Lung (tissue), 11 donors: ENCODE measurements at regions not wholly inside any gene's neighbourhood (a gene's known extent, or its start where the extent isn't known, plus 50 kb on each side); places are given as distances from the start of the nearest gene placed in this dataset.

Experiments used
- ATAC-seq: fragments of 200-7000 bp; cut with Tn5 transposase; one replicate; pipeline ENCODE4 v1.9.1; 2020; ENCODE audit warnings: moderate number of reproducible peaks; ENCODE audit not compliant: insufficient read depth, low FRiP score
- DNase-seq, 3 donors: peaks; one replicate each; pipeline ENCODE4 v3.0.0-alpha.2; 2013 to 2017
- H3K27ac ChIP-seq, 2 donors: one replicate each; pipeline ENCODE4 v1.5.1; 2013; ENCODE audit warnings: mild to moderate bottlenecking in 2 of 2, moderate library complexity in 2 of 2, control low read depth in 1 of 2, inconsistent platforms in 1 of 2, low read depth in 1 of 2, low read length in 1 of 2
- H3K27me3 ChIP-seq, 3 donors: one replicate each; pipeline ENCODE4 v1.5.1; 2013; ENCODE audit warnings: low read length in 2 of 3; ENCODE audit not compliant: control insufficient read depth in 3 of 3, insufficient read depth in 3 of 3
- H3K36me3 ChIP-seq, 4 donors: one replicate each; pipeline ENCODE4 v1.5.1; 2013; ENCODE audit warnings: low read length in 4 of 4, mild to moderate bottlenecking in 1 of 4, moderate library complexity in 1 of 4; ENCODE audit not compliant: control insufficient read depth in 4 of 4, insufficient read depth in 4 of 4
- H3K4me1 ChIP-seq, 5 donors: one replicate each; pipeline ENCODE4 v1.5.1; 2013; ENCODE audit warnings: low read length in 5 of 5, mild to moderate bottlenecking in 2 of 5, moderate library complexity in 1 of 5; ENCODE audit not compliant: control insufficient read depth in 5 of 5, insufficient read depth in 5 of 5
- H3K4me3 ChIP-seq: one replicate; pipeline ENCODE4 v1.5.1; 2013; ENCODE audit warnings: mild to moderate bottlenecking, control low read depth, moderate library complexity
- H3K9ac ChIP-seq, 2 donors: one replicate each; pipeline ENCODE4 v1.5.1; 2013; ENCODE audit warnings: low read length in 2 of 2, control low read depth in 1 of 2; ENCODE audit not compliant: insufficient read depth in 1 of 2
- H3K9me3 ChIP-seq, 4 donors: one replicate each; pipeline ENCODE4 v1.5.1; 2013; ENCODE audit warnings: low read length in 3 of 4, mild to moderate bottlenecking in 1 of 4, moderate library complexity in 1 of 4; ENCODE audit not compliant: control insufficient read depth in 4 of 4, insufficient read depth in 3 of 4
- WGBS, 2 donors: extraction: QIAGEN DNeasy Blood & Tissue Kit; methylation state at CpG; one replicate each; pipeline ENCODE4 v1.1.7; 2013; 5-methylcytosine and 5-hydroxymethylcytosine counted together
- TF ChIP-seq, protein P1 (sequence below): IDR thresholded peaks from 2 replicates; pipeline ENCODE4 v1.5.1; 2012; ENCODE audit warnings: mild to moderate bottlenecking; ENCODE audit errors: control extremely low read depth, extremely low read depth
- donor health status: control.
- donor health status: control.
- donor health status: Bipolar disorder and iron deficiency.
- donor health status: healthy.
- donor health status: DM: yes; HTN: yes; CAD: no.

- Histone ChIP-seq H3K27ac (no peak overlapping the region), H3K9me3 (no peaks in the 10 kb centered on the region), H3K4me3 (no peak overlapping the region), H3K27me3 (no peaks in the 10 kb centered on the region), H3K9ac (no peak overlapping the region), H3K36me3 (no peaks in the 10 kb centered on the region), H3K4me1 (no peaks in the 10 kb centered on the region)
- no peak for DNase-seq
- TF ChIP-seq, protein P1, sequence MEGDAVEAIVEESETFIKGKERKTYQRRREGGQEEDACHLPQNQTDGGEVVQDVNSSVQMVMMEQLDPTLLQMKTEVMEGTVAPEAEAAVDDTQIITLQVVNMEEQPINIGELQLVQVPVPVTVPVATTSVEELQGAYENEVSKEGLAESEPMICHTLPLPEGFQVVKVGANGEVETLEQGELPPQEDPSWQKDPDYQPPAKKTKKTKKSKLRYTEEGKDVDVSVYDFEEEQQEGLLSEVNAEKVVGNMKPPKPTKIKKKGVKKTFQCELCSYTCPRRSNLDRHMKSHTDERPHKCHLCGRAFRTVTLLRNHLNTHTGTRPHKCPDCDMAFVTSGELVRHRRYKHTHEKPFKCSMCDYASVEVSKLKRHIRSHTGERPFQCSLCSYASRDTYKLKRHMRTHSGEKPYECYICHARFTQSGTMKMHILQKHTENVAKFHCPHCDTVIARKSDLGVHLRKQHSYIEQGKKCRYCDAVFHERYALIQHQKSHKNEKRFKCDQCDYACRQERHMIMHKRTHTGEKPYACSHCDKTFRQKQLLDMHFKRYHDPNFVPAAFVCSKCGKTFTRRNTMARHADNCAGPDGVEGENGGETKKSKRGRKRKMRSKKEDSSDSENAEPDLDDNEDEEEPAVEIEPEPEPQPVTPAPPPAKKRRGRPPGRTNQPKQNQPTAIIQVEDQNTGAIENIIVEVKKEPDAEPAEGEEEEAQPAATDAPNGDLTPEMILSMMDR, result no peak
- no peak for ATAC-seq
- 80 to 94% methylated on average over 5 of the region's 5 CpGs for WGBS, 2 donors
Measured at GRCh38 chr13:58935689-58936088, 1228.0 kb downstream of the DIAPH3 start.

GRCh38 chr13:58946274-58946673 lies 1217.5 kb downstream of the DIAPH3 start:
- TF ChIP-seq, protein P1, result no peak
- no peak overlapping the region for H3K4me3 ChIP-seq
- no peak overlapping the region for H3K9ac ChIP-seq
- peaks cover 0 to 9% (median 5%) of the 10 kb centered on the region in 4 donors for H3K9me3 ChIP-seq
- H3K4me1 ChIP-seq, result no peaks in the 10 kb centered on the region
- DNase-seq, result no peak
- no peak for ATAC-seq
- no peak overlapping the region for H3K27ac ChIP-seq
- 86 to 95% methylated on average over 1 of the region's 1 CpG for WGBS, 2 donors
- no peaks in the 10 kb centered on the region for H3K36me3 ChIP-seq
- H3K27me3 ChIP-seq, result no peaks in the 10 kb centered on the region

- H3K36me3 ChIP-seq, result no peaks in the 10 kb centered on the region
- H3K27me3 ChIP-seq, result no peaks in the 10 kb centered on the region
- DNase-seq, result peak in 1 of 3 donors; percentile 1
- no peak overlapping the region for H3K27ac ChIP-seq
- 88 to 93% methylated on average over 9 of the region's 9 CpGs for WGBS, 2 donors
- H3K9me3 ChIP-seq, result peaks cover 0 to 9% (median 5%) of the 10 kb centered on the region in 4 donors
- TF ChIP-seq, protein P1, result no peak
- ATAC-seq, result no peak
- no peak overlapping the region for H3K4me3 ChIP-seq
- H3K9ac ChIP-seq, result no peak overlapping the region
- H3K4me1 ChIP-seq, result no peaks in the 10 kb centered on the region
Measured at GRCh38 chr13:58949646-58950045, 1214.1 kb downstream of the DIAPH3 start.

- no peaks in the 10 kb centered on the region for H3K27me3 ChIP-seq
- TF ChIP-seq, protein P1, result no peak
- no peak for DNase-seq
Measured at GRCh38 chr13:58950911-58951310, 1212.8 kb downstream of the DIAPH3 start.

More at GRCh38 chr13:58950911-58951310, 1212.8 kb downstream of the DIAPH3 start:
- ATAC-seq, result no peak
- H3K36me3 ChIP-seq, result no peaks in the 10 kb centered on the region
- H3K9ac ChIP-seq, result no peak overlapping the region
- no peak overlapping the region for H3K4me3 ChIP-seq
- H3K4me1 ChIP-seq, result no peaks in the 10 kb centered on the region
- H3K9me3 ChIP-seq, result peaks cover 0 to 9% (median 5%) of the 10 kb centered on the region in 4 donors
- H3K27ac ChIP-seq, result no peak overlapping the region
